GM12878 (cell line): ENCODE measurements at regions not wholly inside any gene's neighbourhood (a gene's known extent, or its start where the extent isn't known, plus 50 kb on each side); places are given as distances from the start of the nearest gene placed in this dataset.

ENCODE experiments used
- ATAC-seq: fragments of 200-7000 bp; cut with Tn5 transposase; 3 replicates; pipeline ENCODE4 v1.9.1; 2020; ENCODE audit warnings: mild to moderate bottlenecking, moderate library complexity
- BruUV-seq: library from RNA; stranded (reverse); fragments of 400-500 nt; replicated peaks from 2 replicates; lab custom pipeline; 2021; lab: Mats Ljungman, UMichigan
- CTCF ChIA-PET: fragments of 300-600 bp; sonication (Branson Sonifier 250); formaldehyde crosslinking; extraction: SDS; loops from one replicate; lab custom pipeline; 2021; ENCODE audit warnings: inconsistent platforms; lab: Yijun Ruan, JAX
- POLR2A ChIA-PET: fragments of 350-600 bp; formaldehyde crosslinking; extraction: SDS; loops from one replicate; lab custom pipeline; 2021; ENCODE audit warnings: inconsistent platforms; lab: Charles Lee
- RAD21 ChIA-PET: fragments of 300-600 bp; sonication (Branson Sonifier 250); formaldehyde crosslinking; loops from one replicate; lab custom pipeline; 2023; ENCODE audit warnings: antibody characterized with exemption; ENCODE audit not compliant: unreplicated experiment; lab: Charles Lee
- SMC1A ChIA-PET: fragments of 300-600 bp; sonication (Branson Sonifier 250); formaldehyde crosslinking; loops from one replicate; lab custom pipeline; 2023; ENCODE audit not compliant: unreplicated experiment, uncharacterized antibody; lab: Charles Lee
- DNase-seq: peaks from one replicate; pipeline ENCODE4 v3.0.0-alpha.2; 2011; ENCODE audit warnings: low read depth, low spot score
- FAIRE-seq: peaks from 3 replicates; lab custom pipeline; 2011; peaks lifted over from hg19 to GRCh38; lab: Jason Lieb, UNC
- H2AFZ ChIP-seq: 2 replicates; pipeline ENCODE4 v1.6.0; 2011; ENCODE audit warnings: low read depth, low read length, control low read depth; ENCODE audit not compliant: control insufficient read depth
- H3K27ac ChIP-seq: 2 replicates; pipeline ENCODE4 v1.5.1; 2011; ENCODE audit warnings: control low read depth; ENCODE audit not compliant: control insufficient read depth, insufficient read depth
- H3K27me3 ChIP-seq, 2 experiments: replicated peaks in 1 of 2; 2 replicates each; pipeline versions ENCODE4 v1.6.0 to v1.6.1; 2011; ENCODE audit warnings: low read length in 1 of 2; ENCODE audit not compliant: control insufficient read depth in 2 of 2, insufficient read depth in 2 of 2
- H3K36me3 ChIP-seq, 2 experiments: 2 replicates each; pipeline ENCODE4 v1.5.1; 2011; ENCODE audit warnings: low read length in 1 of 2; ENCODE audit not compliant: control insufficient read depth in 2 of 2, insufficient read depth in 2 of 2
- H3K4me1 ChIP-seq: 2 replicates; pipeline ENCODE4 v1.6.1; 2011; ENCODE audit warnings: mild to moderate bottlenecking, low read length, moderate library complexity, mixed read lengths; ENCODE audit not compliant: control insufficient read depth, insufficient read depth
- H3K4me2 ChIP-seq: 2 replicates; pipeline ENCODE4 v1.6.0; 2011; ENCODE audit warnings: control low read depth; ENCODE audit not compliant: control insufficient read depth, insufficient read depth
- H3K4me3 ChIP-seq: fragments of 200-600 bp; sonication (generic); 2 replicates; pipeline ENCODE4 v1.5.1; 2016
- H3K79me2 ChIP-seq: 2 replicates; pipeline ENCODE4 v1.6.0; 2011; ENCODE audit warnings: low read length; ENCODE audit not compliant: control insufficient read depth, insufficient read depth
- H3K9ac ChIP-seq: 2 replicates; pipeline ENCODE4 v1.8.0; 2011; ENCODE audit warnings: low read length, control low read depth, mixed read lengths; ENCODE audit not compliant: control insufficient read depth, insufficient read depth
- H3K9me3 ChIP-seq: replicated peaks from 3 replicates; pipeline ENCODE4 v1.5.1; 2011; ENCODE audit warnings: mild to moderate bottlenecking, low read length; ENCODE audit not compliant: control insufficient read depth, insufficient read depth
- H4K20me1 ChIP-seq: 2 replicates; pipeline ENCODE4 v1.6.0; 2011; ENCODE audit not compliant: control insufficient read depth, insufficient read depth
- EP300 ChIP-seq, 2 experiments: fragments of 150-350 bp in 1 of 2; IDR thresholded peaks; 2 replicates each; pipeline ENCODE4 v1.6.1; 2011 to 2012; ENCODE audit warnings: low read depth in 2 of 2, low read length in 2 of 2, borderline replicate concordance in 1 of 2, improper control_type of control experiment in 1 of 2, inconsistent platforms in 1 of 2; ENCODE audit not compliant: control insufficient read depth in 1 of 2
- GATAD2B ChIP-seq: fragments of 450-650 bp; conservative IDR thresholded peaks from 2 replicates; pipeline ENCODE4 v1.6.1; 2017; ENCODE audit warnings: low read depth, mild to moderate bottlenecking, moderate library complexity
- HDGF ChIP-seq: fragments of 450-650 bp; IDR thresholded peaks from 2 replicates; pipeline ENCODE4 v1.6.1; 2016; ENCODE audit warnings: antibody characterized with exemption
- JUNB ChIP-seq: IDR thresholded peaks from 2 replicates; pipeline ENCODE4 v1.6.1; 2016; ENCODE audit warnings: antibody characterized with exemption, mild to moderate bottlenecking
- MAX ChIP-seq: IDR thresholded peaks from 2 replicates; pipeline ENCODE4 v1.6.1; 2012; ENCODE audit warnings: low read depth, low read length, improper control_type of control experiment
- NFIC ChIP-seq: IDR thresholded peaks from 2 replicates; pipeline ENCODE4 v1.6.1; 2012; ENCODE audit warnings: low read depth, mild to moderate bottlenecking, inconsistent platforms, low read length, moderate library complexity
- NFYA ChIP-seq: IDR thresholded peaks from 2 replicates; pipeline ENCODE4 v1.6.1; 2011; ENCODE audit warnings: low read depth, mild to moderate bottlenecking, low read length, improper control_type of control experiment, borderline replicate concordance
- PAX5 ChIP-seq: IDR thresholded peaks from 2 replicates; pipeline ENCODE4 v1.6.1; 2011; ENCODE audit warnings: low read depth, low read length, borderline replicate concordance
- RFX5 ChIP-seq: IDR thresholded peaks from 2 replicates; pipeline ENCODE4 v1.6.1; 2011; ENCODE audit warnings: low read depth, low read length, improper control_type of control experiment
- TAF1 ChIP-seq: IDR thresholded peaks from 2 replicates; pipeline ENCODE4 v1.6.1; 2011; ENCODE audit warnings: mild to moderate bottlenecking, low read depth, low read length, borderline replicate concordance
- ZNF274 ChIP-seq: IDR thresholded peaks from one replicate; pipeline ENCODE4 v1.8.0; 2011; ENCODE audit not compliant: insufficient read length, insufficient read depth
- WGBS: methylation state at CpG from one replicate; pipeline ENCODE4 v1.1.6; 2016; ENCODE audit warnings: low lambda C conversion rate; ENCODE audit not compliant: insufficient replicate concordance, insufficient coverage; ENCODE audit errors: missing lambda C conversion rate; 5-methylcytosine and 5-hydroxymethylcytosine counted together
- in situ Hi-C: fragments of 300-500 bp; cut with MboI; formaldehyde crosslinking; loops from 9 replicates; pipeline ENCODE4 v1.14.3; 2018; ENCODE audit warnings: mixed read lengths
- intact Hi-C: fragments of 100-400 bp; cut with micrococcal nuclease; formaldehyde crosslinking; loops from one replicate; pipeline ENCODE4 v1.14.2; 2022; ENCODE audit not compliant: unreplicated experiment

- 53% methylated on average over 5 of the region's 5 CpGs for WGBS
- Histone ChIP-seq H3K27ac (no peak overlapping the region), H3K4me3 (no peak overlapping the region), H3K36me3 (no peaks in the 10 kb centered on the region), H4K20me1 (no peaks in the 10 kb centered on the region), H3K9ac (no peak overlapping the region), H3K27me3 (no peaks in the 10 kb centered on the region), H2AFZ (no peak overlapping the region), H3K9me3 (no peaks in the 10 kb centered on the region), H3K4me1 (no peaks in the 10 kb centered on the region), H3K79me2 (no peaks in the 10 kb centered on the region), H3K4me2 (no peak overlapping the region)
- ChIA-PET CTCF (no interaction called here), RAD21 (no interaction called here), SMC1A (no interaction called here), POLR2A (no interaction called here)
- TF ChIP-seq ZNF274 (no peak), RFX5 (no peak), HDGF (no peak)
- in situ Hi-C loops = no loop called here
- no peak for ATAC-seq
- FAIRE-seq = no peak
- BruUV-seq = no TSS peak
- DNase-seq = no peak
- intact Hi-C loops = no loop called here
Observed at GRCh38 chr5:104298518-104298917, 735.9 kb upstream of the NUDT12 start.

GRCh38 chr5:104297076-104297475 lies 734.5 kb upstream of the NUDT12 start:
- H2AFZ ChIP-seq = no peak overlapping the region
- 0% methylated on average over 1 of the region's 1 CpG for WGBS
- no peak overlapping the region for H3K4me3 ChIP-seq
- intact Hi-C loops = no loop called here
- H3K36me3 ChIP-seq = no peaks in the 10 kb centered on the region
- no peak overlapping the region for H3K27ac ChIP-seq
- no peak for ATAC-seq
- DNase-seq = no peak
- ChIA-PET CTCF (interaction anchor here (0.6 kb wide), 1 partner anchor 210 kb away, joined by 3 read pairs; no protein-coding TSS in a partner anchor), SMC1A (interaction anchor here (1.0 to 1.2 kb wide), 2 partner anchors 10 to 55 kb away, joined by 3 read pairs; no protein-coding TSS in a partner anchor), POLR2A (no interaction called here), RAD21 (no interaction called here)
- no peak overlapping the region for H3K4me2 ChIP-seq
- no peaks in the 10 kb centered on the region for H3K27me3 ChIP-seq
- no peaks in the 10 kb centered on the region for H3K79me2 ChIP-seq
- TF ChIP-seq NFIC (no peak), NFYA (no peak), MAX (no peak), PAX5 (no peak), JUNB (no peak), EP300 (IDR thresholded peaks at IDR 0.05; ENCODE audit: borderline replicate concordance in 1 of 2, control insufficient read depth in 1 of 2, low read depth in 2 of 2, low read length in 2 of 2) (no peak), GATAD2B (no peak), TAF1 (no peak)
- in situ Hi-C loops = no loop called here
- no TSS peak for BruUV-seq
- H3K9me3 ChIP-seq = no peaks in the 10 kb centered on the region
- FAIRE-seq = no peak
- H3K9ac ChIP-seq = no peak overlapping the region
- no peaks in the 10 kb centered on the region for H3K4me1 ChIP-seq
- no peaks in the 10 kb centered on the region for H4K20me1 ChIP-seq
